Left ventricle myocardium inferior (tissue), 1 donor: ENCODE measurements at regions not wholly inside any gene's neighbourhood (a gene's known extent, or its start where the extent isn't known, plus 50 kb on each side); places are given as distances from the start of the nearest gene placed in this dataset.

Experiments
- DNase-seq: peaks from one replicate; pipeline ENCODE4 v3.0.0-alpha.2; 2020
- H3K27ac ChIP-seq: fragments of 200-600 bp; replicated peaks from 2 replicates; pipeline ENCODE4 v1.8.0; 2021
- H3K27me3 ChIP-seq: fragments of 200-600 bp; 2 replicates; pipeline ENCODE4 v1.8.0; 2021; ENCODE audit warnings: low read depth
- H3K36me3 ChIP-seq: fragments of 200-600 bp; 2 replicates; pipeline ENCODE4 v1.8.0; 2021
- H3K4me1 ChIP-seq: fragments of 200-600 bp; 2 replicates; pipeline ENCODE4 v1.8.0; 2021
- H3K4me3 ChIP-seq: fragments of 200-600 bp; 2 replicates; pipeline ENCODE4 v1.8.0; 2021; ENCODE audit warnings: mild to moderate bottlenecking, moderate library complexity
- H3K9me3 ChIP-seq: fragments of 200-600 bp; replicated peaks from 2 replicates; pipeline ENCODE4 v1.8.0; 2021
- intact Hi-C: fragments of 100-400 bp; cut with micrococcal nuclease; formaldehyde crosslinking; loops from one replicate; pipeline ENCODE4 v1.11.0; 2022
- TF ChIP-seq, protein P1 (sequence below): fragments of 200-600 bp; IDR thresholded peaks from 2 replicates; pipeline ENCODE4 v1.8.0; 2021; ENCODE audit warnings: antibody characterized with exemption, mild to moderate bottlenecking, borderline replicate concordance
- donor health status: DM: no; HTN: yes; CAD: no; lungs with severe emphysema.

DNA sequence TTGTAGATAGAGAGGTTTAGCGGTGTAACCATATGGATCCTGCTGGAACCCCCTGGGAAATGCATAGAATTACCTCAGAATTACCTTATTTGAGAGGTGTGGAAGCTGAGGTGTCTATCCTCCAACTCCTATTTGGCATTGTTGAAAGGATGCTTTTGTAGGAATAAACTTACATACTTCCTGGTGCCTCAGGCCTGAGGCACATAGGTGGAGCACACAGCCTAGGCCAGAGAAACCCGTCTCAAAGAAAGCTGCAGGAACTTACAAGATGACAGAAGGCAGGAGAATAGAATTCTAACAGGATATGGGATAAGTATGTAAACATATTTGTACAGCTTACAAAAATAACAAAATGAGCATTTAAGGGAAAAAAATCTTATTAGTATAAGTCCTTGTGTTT lies 1507.2 kb upstream of the ZEB2 start:
- no peaks in the 10 kb centered on the region for H3K4me1 ChIP-seq
- no peak overlapping the region for H3K27ac ChIP-seq
- intact Hi-C loops = no loop called here
- H3K9me3 ChIP-seq = no peaks in the 10 kb centered on the region
- no peak for DNase-seq
- H3K27me3 ChIP-seq = no peaks in the 10 kb centered on the region
- no peaks in the 10 kb centered on the region for H3K36me3 ChIP-seq
- H3K4me3 ChIP-seq = no peak overlapping the region
- TF ChIP-seq, protein P1, sequence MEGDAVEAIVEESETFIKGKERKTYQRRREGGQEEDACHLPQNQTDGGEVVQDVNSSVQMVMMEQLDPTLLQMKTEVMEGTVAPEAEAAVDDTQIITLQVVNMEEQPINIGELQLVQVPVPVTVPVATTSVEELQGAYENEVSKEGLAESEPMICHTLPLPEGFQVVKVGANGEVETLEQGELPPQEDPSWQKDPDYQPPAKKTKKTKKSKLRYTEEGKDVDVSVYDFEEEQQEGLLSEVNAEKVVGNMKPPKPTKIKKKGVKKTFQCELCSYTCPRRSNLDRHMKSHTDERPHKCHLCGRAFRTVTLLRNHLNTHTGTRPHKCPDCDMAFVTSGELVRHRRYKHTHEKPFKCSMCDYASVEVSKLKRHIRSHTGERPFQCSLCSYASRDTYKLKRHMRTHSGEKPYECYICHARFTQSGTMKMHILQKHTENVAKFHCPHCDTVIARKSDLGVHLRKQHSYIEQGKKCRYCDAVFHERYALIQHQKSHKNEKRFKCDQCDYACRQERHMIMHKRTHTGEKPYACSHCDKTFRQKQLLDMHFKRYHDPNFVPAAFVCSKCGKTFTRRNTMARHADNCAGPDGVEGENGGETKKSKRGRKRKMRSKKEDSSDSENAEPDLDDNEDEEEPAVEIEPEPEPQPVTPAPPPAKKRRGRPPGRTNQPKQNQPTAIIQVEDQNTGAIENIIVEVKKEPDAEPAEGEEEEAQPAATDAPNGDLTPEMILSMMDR = no peak

DNA sequence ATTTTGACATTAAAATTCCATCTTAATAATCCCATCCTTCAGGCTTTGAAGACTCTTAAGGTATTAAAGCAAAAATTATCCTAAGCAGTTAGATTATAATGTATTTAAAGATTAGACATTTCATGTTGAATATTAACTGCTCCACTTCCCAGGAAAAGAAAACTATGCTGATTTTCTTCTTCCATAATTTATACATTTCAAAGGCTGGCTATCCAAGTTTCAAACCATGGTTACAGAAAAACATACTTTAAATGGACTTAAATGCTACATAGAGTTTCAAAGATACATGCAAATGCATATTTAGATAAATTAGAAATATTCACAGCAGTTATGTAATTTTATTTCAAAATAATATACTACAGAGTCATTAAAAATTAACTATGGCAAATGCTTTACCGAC lies 1505.6 kb upstream of the ZEB2 start:
- Histone ChIP-seq H3K27me3 (no peaks in the 10 kb centered on the region), H3K27ac (no peak overlapping the region), H3K4me1 (no peaks in the 10 kb centered on the region), H3K36me3 (no peaks in the 10 kb centered on the region), H3K4me3 (no peak overlapping the region), H3K9me3 (no peaks in the 10 kb centered on the region)
- intact Hi-C loops = no loop called here
- DNase-seq = no peak
- TF ChIP-seq, protein P1 = no peak

DNA sequence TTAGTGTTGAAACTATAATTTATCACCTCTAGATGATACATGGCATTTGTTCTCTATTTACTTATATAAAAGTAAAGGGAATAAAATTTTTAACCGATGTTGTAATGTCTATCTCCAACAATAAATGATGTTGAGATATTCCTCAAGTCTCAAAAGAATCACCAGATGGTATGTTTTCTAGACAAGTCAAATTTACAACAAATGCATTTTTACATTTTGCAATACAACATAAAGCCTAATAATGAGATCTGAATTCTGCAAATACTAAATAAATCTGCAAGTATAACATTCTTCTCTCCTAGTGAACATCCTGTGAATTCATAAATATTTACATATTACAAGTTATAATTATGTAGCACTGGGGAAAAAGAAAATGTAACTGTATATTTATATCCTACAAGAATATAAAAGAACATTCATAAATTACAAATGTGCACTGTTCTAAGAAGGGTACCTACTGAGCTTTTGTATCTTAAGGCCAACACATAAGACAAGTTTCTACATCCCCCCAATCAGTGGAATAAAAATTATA lies 1504.4 kb upstream of the ZEB2 start:
- H3K27me3 ChIP-seq = no peaks in the 10 kb centered on the region
- H3K36me3 ChIP-seq = no peaks in the 10 kb centered on the region
- H3K4me1 ChIP-seq = no peaks in the 10 kb centered on the region
- no peaks in the 10 kb centered on the region for H3K9me3 ChIP-seq
- intact Hi-C loops = no loop called here
- H3K4me3 ChIP-seq = no peak overlapping the region
- DNase-seq = no peak
- no peak overlapping the region for H3K27ac ChIP-seq
- TF ChIP-seq, protein P1 = no peak

DNA sequence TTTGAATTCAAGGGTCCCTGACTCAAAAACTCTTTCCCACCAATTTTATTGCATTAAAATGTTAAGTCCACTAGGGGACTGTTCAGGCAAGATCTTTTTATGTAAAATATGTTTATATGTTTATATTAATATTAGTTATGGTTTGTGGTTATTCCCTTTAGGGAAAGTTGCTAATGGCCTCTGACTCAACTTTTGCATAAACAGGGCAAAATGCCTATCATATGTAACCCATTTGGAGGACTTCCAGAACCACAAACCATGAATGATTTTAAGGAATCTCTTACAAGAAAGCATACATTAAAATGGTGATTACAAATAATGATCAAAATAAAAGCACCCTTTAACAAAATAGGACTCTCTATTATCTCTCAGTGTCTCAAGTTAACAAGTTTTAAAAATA lies 1484.5 kb upstream of the ZEB2 start:
- TF ChIP-seq, protein P1 = no peak
- Histone ChIP-seq H3K27ac (no peak overlapping the region), H3K9me3 (peaks cover 14% of the 10 kb centered on the region), H3K4me3 (no peak overlapping the region), H3K27me3 (no peaks in the 10 kb centered on the region), H3K4me1 (no peaks in the 10 kb centered on the region), H3K36me3 (no peaks in the 10 kb centered on the region)
- no peak for DNase-seq
- intact Hi-C loops = no loop called here

DNA sequence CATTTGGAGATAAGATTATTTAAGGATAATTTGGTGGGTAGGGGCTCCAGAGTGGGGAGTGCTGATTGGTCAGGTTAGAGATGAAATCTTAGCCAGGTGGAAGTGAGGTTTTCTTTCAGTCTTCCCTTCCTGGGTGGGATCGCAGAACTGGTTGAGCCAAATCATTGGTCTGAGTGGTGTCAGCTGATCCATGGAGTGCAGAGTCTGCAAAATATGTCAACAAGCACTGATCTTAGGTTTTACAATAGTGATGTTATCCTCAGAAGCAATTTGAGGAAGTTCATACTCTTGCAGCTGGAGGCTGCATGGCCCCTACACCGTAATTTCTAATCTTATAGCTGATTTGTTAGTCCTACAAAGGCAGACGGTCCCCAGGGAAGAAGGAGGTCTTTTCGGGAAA lies 1483.4 kb upstream of the ZEB2 start:
- no peak for DNase-seq
- Histone ChIP-seq H3K4me3 (no peak overlapping the region), H3K27ac (no peak overlapping the region), H3K4me1 (no peaks in the 10 kb centered on the region), H3K9me3 (peaks cover 18% of the 10 kb centered on the region), H3K36me3 (no peaks in the 10 kb centered on the region), H3K27me3 (no peaks in the 10 kb centered on the region)
- intact Hi-C loops = no loop called here
- TF ChIP-seq, protein P1 = no peak

DNA sequence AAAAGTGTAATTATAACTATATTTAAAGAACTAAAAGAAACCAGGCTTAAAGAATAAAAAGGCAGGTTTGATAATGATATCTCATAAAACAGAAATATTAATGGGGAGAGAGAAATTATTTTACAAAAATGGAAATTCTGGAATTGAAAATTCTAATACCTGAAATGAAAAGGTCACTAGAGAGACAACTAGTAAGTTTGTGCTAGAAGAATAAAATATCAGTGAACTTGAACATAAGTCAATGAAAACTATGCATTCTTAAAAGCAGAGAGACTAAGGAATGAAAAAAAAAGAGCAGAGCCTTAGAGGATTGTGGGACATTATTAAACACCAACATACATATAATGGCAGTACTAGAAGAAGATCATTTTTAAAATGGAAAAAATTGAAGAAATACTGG lies 1475.0 kb upstream of the ZEB2 start:
- peaks cover 55% of the 10 kb centered on the region for H3K9me3 ChIP-seq
- H3K4me1 ChIP-seq = no peaks in the 10 kb centered on the region
- H3K27me3 ChIP-seq = no peaks in the 10 kb centered on the region
- no peak overlapping the region for H3K4me3 ChIP-seq
- H3K36me3 ChIP-seq = no peaks in the 10 kb centered on the region
- DNase-seq = no peak
- H3K27ac ChIP-seq = no peak overlapping the region
- TF ChIP-seq, protein P1 = no peak
- intact Hi-C loops = no loop called here
